Islet precursor cell (in vitro differentiated cells): ENCODE measurements at regions not wholly inside any gene's neighbourhood (a gene's known extent, or its start where the extent isn't known, plus 50 kb on each side); places are given as distances from the start of the nearest gene placed in this dataset.

Experiments used
- DNase-seq: peaks from one replicate; pipeline ENCODE4 v3.0.0-alpha.2; 2018

DNA sequence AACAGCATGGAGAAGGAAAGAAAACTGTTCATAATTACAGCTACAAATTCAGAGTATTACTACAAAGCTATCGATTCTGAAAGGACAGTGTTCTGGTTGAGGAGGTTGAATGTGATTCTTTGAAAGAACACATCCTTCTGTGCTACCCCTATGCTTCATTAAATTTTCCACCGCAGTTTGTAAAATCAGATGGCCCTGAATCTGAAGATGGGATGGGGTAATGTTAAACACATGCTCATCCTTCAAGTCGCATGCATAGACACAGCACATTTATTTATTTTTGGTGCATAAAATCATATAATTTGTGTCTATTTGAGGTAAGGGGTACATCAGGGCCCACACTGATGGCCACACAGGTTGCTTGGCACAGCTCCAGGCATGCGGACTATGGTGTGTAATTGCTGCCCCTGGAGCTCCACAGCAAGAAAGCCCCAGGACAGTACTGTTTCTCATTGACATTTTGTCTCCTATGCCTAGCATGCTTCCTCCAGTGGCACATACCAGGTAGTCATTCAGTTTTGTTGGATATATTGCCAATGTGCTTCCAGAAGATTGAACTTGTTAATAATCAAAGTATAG lies 238.8 kb upstream of the TANK start:
- no peak for DNase-seq

DNA sequence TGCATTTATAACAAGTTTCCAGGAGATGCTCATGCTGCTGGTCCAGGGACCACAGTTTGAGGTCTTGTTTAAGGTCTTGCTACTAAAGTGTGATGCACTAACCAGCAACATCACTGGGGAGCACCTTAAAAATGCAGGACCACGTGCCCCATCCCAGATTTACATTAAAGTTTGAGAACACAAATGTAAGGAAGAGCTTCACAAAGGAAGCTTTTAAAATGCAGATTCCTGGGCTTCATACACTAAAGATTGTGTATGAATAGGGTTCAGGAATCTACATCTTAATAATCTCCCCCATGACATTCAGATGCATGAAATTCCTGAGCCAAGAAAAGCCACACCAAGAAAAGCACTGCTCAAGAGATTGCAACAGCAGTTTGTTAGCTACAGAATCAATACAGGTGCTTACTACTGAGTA lies 235.3 kb upstream of the TANK start:
- DNase-seq: no peak

DNA sequence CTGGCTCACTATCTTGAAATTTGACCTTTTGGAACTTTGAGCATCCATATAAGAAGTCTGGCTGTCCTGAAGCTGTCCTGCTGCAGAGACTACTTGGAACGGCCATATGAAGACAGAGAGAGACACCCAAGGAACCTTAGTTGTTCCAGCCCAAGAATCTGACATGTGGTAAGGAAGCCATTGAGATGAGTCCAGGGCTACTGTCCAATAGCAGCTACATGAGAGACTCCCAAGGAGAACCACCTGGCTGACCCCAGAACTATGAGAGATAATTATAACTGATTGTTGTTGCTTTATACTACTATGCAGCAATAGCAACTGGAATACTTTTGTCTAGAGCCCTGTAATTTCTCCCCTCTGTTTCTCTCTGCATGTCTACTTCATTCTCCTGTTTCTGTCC lies 234.3 kb upstream of the TANK start:
- no peak for DNase-seq

DNA sequence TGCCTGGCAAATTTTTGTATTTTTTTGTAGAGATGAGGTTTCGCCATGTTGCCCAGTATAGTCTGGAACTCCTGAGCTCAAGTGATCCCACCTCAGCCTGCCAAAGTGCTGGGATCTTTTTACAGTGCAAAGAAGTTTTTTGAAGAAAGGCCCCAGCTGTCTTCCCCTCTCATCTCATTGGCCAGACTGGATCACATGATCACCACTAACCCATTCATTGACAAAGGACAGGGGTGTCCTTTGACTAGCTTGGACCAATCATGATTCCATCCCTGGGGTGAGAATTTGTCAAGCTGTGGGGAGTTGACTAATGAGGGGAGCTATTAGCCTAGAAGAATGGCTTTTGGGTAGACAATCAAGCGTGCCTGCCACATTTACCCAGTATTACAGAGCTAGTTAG lies 232.9 kb upstream of the TANK start:
- DNase-seq: no peak

DNA sequence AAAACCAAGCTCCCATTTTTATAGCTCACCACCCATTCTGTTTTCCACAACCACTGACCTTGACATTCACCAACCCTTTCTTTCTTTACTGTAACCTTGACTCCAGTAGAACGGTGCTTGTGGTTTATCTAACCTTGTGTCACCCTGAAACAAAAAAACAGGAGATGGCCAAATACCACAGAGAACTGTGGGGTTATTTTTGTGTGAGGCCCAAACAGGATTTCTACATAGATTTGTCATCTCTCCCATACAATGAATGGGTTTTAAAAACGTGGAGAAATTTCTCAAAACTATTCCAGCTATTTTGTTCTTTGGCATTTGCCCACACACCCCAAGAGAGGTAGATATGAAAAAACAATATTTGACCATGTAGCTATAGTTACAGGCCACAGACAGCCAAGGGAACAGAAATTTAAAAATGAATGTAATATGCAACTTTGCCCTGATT lies 231.3 kb upstream of the TANK start:
- no peak for DNase-seq

DNA sequence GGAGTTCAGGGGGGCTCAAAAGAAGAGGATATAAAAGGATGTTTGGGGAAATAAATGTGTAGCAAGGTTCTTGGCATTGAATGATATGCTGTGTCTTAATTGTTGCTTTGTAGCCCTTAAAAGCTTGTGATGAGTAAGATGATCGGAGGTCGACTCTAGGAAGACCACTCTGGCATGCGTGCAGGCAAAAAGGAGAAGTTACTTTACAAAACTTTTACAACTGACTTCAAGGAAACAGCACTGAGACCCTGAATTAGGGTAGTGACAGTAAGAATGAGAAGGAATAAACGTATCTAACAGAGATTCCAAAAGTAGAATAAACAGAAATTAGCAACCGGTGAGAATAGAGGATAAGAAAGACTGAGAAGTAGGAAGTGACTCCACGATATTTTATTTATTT lies 228.7 kb upstream of the TANK start:
- DNase-seq: no peak

DNA sequence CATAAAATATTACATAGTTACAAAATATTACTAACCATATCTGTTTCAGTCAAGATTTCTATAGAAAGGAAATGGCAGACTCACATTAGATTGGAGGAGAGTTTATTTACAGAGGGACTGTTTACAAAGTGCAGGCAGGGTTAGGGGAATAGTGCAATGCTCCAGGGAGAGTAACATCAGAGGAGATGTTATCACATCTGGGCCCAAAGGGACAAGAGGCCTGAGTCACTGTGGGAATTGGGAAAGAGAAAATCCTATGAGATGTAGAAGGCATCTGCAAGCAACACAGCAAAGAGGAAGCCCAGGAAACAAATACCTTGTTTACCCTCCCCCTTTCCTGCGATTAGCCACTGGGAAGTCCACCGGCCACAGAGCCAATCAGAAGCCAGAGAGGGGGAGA lies 227.3 kb upstream of the TANK start:
- peak; percentile 73 for DNase-seq

DNA sequence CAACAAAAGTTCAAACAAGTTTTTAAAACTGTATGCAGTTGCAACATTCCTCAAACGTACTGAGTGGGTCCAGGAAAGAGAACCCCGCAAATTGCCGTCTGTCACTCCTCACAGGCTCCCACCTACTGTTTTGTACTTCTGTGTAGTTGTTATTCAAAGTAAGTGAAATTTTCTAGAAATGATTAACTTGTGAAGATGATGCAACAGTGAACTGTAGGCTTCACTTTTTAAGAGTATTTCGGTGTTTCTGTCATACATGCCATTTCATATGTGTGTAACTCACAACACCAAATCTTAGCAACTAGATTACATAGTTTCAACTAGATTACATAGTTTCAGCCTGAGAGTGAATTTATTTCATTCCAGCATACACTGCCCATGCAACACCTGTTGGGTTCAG lies 226.0 kb upstream of the TANK start:
- DNase-seq: no peak

DNA sequence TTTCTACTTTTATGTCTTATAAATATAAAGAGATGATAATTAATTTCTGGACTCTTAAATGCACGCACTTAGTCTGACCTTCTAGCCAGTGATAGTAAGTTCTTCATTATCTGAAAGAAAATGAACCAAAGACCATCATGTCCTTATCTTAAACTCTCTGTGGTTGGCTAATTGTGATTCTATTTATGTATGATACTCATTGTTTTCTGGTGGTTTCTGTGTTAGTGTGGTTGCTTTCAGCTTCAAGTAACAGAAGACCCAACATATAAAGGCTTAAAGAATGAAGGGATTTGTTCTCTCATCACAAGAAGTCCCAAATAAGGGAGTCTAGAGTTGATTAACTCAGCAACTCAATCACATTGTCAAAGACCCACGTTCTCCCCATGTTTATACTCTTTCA lies 225.2 kb upstream of the TANK start:
- DNase-seq: no peak

DNA sequence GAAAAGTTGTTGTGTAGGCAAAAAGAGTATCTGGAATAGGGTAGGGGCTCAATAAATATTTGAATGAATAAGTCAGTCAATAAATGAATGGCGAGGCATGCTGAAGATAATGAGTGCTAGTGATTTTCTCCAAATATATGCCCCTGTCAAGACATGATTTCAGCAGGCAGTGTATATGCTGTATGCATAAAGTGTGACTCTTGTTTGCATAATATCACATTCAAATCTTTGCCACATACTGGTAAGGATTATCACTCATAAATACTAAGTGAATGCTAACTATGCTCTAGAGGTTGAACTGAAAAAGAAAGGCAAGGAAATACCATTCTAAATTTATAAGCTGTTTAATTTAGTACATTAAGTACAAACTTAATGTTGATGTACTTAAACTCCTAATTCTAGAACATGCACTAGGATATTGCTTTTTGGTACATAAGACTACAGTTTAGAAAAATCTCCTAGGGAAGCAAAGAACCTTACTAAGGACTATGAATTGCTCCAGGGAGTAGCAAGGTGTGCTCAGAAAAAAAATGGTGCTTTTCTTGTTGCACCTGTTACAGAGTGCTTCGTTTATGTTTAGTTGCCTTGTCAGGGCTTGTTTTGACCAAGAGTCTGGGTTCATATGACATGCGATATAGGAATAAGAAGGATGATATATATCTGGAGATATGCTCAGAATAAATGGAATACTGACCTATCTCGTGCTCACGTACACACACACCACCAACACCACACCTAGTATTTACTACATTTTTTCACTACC lies 224.0 kb upstream of the TANK start:
- no peak for DNase-seq

DNA sequence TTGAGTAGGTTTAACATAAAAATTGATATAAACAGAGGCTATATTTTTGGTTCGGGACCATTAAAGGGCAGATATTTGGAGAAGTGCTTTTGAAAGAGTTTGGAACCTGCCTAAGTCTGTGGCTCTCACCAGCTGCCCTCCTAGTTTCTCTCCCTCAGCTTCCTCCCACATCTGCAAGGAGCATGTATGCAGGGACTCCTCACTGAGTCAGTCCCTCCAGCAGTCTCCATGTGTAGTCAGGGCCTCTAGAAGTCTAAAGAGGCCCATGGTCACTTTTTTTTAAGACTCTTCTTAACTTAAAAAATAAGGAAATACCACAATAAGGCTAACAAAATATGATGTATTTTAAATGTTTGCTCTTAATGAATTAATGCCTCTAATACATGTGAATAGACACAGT lies 220.0 kb upstream of the TANK start:
- no peak for DNase-seq

DNA sequence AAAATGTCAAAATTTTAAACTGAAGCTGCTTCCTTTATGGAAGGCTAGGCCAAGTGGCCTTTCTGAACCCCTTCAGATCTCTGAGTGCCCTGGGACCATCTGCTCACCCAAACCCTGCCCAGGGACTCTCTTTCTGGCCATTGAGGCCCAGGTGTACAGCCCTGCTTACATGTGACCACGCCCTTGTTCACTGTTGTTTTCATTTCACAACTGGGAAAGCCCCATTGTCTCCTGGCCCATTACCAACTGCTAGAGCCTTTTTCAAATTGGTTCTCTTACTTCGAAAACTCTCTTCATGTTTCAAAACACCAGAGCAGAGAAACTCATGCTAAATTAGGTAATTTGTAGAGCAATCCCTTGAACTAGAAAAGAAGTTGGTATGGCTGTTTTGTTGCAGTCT lies 219.5 kb upstream of the TANK start:
- no peak for DNase-seq

DNA sequence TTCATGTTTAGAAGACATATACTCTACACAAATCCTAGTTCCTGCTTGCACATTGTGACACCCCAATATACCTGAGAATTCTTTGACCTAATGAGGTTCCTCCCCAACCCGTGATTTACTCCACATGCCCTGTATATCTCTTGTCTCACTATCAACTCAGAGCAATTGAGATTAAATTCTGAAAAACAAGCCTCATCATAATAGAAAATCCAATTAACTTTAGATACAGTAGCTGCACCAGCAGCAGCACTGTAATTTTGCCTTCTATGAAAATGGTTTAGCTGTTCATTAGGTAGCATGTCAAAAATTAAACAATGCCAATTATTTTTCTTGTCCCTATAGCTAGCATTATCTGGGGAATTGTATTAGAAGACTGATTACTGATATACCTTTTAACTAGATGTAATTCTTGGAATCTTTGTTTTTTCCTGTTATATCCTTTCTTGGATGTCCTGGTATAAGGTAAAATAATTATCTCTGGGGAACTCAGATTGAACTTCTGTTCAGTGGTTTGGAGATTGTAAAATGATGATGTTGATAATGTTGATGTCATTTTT lies 218.9 kb upstream of the TANK start:
- no peak for DNase-seq

DNA sequence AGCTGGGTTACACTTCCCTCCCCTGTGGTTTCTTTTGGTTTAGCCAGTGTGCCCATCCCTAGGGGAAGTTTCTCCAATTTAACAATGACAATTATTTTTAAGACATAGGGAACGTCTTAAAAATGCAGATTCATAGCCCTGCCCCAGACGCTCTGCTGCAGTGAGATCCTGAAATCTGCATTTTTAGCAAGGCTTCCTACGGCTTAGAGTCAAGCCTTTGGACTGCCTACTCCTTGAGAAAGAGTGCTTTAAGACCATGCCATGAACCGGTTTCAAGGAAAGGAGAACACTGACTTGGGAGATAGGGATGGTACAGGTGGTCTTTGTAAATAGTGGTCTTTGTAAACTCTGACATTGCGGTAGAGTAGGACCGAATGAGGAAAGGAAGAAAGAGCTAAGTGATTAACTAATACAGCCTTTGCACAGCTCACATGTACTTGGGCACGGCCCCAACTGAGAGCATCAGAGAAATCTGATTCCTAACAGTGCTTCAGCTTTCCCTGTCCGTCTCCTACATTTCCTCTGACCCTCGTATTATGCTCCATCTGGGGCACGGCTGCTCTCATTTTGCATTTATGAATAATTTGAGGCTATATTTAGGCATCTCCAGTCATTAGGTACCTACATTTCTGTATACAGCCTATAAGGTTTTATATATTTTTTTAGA lies 217.6 kb upstream of the TANK start:
- DNase-seq: no peak

DNA sequence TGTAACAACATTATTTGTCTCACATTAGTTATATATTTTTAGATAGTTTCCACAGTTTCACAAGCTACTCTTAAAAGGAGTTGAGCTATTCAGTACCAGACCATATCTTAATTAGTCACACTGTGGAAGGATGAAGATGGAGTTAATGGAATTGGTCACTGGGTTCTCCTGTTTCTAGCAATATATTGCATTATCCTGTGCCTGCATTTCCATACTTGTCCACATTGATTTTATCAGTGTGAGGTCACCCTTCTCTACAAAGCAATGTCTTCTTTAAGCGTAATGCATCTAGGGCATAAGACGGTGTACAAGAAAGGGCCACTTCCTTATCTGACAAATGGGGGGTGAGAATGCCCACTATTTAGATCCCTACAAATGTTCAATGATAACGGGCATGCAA lies 216.8 kb upstream of the TANK start:
- DNase-seq: no peak

DNA sequence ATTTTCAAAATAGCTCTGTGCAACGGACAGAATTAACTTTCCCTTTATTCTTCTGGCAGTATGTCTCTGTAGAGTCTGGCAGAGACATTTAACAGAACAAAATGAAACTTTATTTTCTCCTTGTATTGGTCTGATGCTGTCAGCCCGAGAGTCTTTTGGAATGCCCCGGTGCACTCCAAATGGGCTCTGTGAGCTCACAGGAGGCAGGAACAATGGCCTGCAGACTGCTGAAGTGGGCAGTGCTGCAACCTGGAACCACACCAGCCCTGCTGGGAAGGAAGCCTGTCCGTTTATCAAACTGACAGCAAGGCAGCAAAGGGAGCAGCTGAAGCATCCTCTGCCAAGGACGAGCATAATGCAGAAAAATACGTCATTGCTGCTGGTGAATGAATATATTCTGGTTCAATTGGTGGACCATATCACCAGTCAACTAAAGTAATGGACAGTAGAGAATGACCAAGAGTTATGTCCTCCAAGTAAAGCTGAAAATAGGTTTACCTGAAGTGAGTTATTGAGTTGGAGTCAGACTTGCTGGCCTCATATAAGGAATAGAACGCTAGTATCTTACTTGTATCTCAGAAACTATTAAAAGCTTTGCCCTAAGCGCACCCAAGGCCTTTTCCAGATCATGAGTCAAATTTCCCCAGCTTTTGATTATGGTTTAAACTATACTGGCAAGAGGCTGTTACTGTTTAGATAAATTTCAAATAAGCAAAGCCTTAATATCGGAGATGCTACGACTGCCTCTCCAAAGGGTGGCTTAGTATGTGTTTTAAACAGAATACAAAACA lies 207.6 kb upstream of the TANK start:
- no peak for DNase-seq

DNA sequence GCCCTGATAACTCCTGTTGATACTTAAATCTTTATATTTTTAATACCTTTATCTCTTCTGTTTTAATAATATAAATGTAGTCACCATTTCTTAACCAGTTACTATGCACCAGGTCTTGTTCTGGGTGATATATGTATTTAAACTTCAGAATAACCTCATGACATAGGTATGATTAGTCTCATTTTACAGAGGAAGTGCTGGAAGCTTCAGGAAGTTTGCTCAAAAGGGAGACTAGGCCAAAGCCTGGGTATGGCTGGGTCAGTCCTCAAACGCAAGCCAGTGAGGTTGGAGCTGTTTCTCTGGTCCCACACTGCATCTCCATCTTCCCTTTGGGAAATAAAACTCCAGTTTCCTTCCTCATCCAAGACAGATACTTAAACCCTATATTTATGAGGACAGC lies 204.7 kb upstream of the TANK start:
- no peak for DNase-seq

DNA sequence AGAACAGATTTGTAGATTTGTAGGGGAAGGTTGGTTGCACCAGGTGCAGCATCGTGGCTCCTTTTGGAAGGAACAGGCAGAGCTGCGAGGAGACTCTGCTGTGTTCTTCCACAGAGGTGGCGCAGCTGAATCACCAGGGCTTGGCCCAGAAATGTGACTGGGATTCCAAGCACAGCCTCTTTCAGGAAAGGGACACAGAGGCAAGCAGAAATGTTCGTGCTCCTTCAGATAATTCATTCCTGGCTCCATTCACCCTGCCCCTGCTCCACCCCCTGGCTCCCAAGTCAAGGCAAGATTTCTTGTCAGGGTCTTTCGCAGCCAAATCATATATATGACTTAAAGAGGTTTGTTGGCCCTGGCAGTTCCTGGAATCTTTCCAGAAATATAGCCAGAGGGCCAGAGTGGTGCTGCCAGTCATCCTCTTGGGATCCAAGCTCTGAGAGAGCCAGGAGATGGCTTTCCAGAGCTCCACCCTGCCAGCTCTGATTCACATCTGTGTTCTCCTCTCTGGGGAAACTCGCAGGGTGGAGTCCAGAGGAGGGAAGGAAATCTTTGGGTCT lies 203.9 kb upstream of the TANK start:
- peak; percentile 54 for DNase-seq

DNA sequence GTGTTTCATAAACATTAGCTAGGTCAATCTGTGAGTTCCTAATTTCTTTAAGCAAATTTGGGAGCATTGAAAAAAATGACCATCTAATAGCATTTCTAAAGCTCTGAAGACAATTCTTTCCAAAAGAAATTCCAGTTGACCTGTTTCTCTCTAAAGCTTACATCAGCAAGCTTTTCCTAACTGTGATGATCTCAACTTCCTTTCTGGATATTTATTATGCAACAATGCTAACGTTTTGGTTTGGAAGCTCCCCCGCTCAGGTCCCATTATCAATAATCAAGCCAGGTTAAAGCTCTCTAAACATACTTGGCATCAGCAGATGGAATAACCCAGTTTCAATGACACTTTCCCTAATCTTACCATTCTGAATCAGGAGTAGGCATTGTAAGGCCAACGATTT lies 196.3 kb upstream of the TANK start:
- no peak for DNase-seq

DNA sequence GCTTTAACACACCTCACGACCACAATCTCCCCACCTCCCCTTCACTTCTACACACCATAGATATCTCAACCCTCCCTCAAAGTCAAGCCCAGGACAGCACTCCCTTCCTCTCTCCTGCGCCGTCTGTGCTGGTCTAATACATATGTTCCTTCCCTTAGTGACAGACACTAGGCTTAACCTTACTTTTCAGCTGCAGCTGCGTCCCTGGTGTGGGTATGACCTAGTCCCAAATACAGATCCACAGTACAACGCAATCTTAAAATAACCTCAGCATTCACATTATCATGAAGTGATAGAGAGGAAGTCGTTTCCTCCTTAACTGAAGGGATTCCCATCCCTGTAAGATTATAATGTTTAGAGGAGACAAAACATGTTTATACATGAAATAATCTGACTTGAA lies 192.7 kb upstream of the TANK start:
- no peak for DNase-seq

DNA sequence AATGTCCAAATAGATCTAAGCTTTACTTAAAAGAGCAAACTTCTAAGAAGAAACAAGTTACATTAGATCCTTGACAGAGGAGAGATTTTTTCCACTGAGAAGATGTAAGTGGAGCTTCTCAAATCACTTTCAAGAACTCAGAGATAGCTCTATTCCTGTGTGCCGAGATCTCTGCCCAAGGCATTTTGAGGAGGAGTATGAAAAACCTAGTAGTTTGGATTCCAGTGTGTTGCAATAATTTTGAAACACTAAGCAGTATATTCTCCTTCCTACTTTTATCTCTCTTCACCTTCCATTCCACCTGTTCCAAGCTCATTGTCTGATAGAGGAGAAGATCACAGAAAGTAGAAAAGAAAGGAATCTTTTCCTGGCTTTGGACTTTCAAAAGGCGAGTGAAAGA lies 192.0 kb upstream of the TANK start:
- DNase-seq: no peak

DNA sequence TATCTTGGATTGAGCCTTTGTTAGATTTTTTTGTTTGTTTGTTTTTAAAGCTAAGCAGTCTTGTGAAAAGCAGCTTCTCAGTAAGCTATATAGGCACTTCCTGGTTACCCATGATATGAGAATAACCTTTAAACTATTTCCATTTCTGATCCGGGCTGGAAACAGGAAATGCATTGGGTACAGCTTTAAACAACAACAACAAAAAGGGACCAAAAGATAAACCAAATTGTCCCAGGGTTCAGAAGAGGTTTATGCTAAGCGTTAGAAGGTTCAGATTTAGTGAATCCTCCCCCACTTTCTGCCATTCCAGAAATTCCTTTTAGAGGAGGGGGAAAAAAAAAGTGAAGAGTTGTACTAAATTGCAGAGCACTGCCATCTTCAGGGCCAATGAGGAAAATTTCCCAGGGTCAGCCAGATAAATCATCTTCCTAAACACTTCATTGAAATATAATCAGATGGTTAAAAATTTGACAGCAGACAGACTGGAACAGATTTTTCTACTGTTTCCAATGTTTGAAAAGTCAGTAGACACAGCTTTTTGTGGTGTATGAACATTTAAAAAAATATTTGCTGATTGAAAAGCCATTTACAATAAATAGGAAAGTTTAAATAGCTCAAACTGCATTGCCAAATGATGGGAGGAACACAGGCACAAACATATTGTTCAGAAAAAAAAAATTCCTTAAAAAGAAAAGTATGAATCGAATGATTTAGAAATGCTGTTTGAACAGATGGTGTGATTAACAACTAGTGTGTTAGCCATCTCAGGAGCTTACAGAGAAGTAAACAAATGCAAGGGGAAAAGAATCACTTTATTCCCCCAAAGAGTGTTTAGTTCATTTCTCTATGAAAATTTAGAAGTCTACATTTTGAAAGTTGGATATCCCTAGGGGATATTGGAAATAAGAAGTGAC lies 189.9 kb upstream of the TANK start:
- DNase-seq: peak; percentile 61
